DND-41 (cell line): ENCODE measurements at regions not wholly inside any gene's neighbourhood (a gene's known extent, or its start where the extent isn't known, plus 50 kb on each side); places are given as distances from the start of the nearest gene placed in this dataset.

Source experiments
- EZH2 ChIP-seq: IDR thresholded peaks from 3 replicates; pipeline ENCODE4 v1.6.1; 2012; ENCODE audit warnings: borderline replicate concordance, low read depth, mild to moderate bottlenecking, moderate library complexity, low read length, inconsistent platforms; ENCODE audit not compliant: severe bottlenecking
- TF ChIP-seq, protein P1 (sequence below): IDR thresholded peaks from 2 replicates; pipeline ENCODE4 v1.5.1; 2012; ENCODE audit warnings: borderline replicate concordance, low read length, moderate library complexity, mild to moderate bottlenecking; ENCODE audit not compliant: poor library complexity, severe bottlenecking; ENCODE audit errors: extremely low read depth

- TF ChIP-seq, protein P1, sequence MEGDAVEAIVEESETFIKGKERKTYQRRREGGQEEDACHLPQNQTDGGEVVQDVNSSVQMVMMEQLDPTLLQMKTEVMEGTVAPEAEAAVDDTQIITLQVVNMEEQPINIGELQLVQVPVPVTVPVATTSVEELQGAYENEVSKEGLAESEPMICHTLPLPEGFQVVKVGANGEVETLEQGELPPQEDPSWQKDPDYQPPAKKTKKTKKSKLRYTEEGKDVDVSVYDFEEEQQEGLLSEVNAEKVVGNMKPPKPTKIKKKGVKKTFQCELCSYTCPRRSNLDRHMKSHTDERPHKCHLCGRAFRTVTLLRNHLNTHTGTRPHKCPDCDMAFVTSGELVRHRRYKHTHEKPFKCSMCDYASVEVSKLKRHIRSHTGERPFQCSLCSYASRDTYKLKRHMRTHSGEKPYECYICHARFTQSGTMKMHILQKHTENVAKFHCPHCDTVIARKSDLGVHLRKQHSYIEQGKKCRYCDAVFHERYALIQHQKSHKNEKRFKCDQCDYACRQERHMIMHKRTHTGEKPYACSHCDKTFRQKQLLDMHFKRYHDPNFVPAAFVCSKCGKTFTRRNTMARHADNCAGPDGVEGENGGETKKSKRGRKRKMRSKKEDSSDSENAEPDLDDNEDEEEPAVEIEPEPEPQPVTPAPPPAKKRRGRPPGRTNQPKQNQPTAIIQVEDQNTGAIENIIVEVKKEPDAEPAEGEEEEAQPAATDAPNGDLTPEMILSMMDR = no peak
- no peak for TF ChIP-seq EZH2
Measured at GRCh38 chr12:43028826-43029225, 439.3 kb upstream of the PRICKLE1 start.
